ENCODE measurements at regions not wholly inside any gene's neighbourhood (a gene's known extent, or its start where the extent isn't known, plus 50 kb on each side); places are given as distances from the start of the nearest gene placed in this dataset.

GRCh38 chr3:44011680-44012079 lies 230.0 kb upstream of the TOPAZ1 start:
- no peak for TF ChIP-seq CTCF (conservative IDR thresholded peaks at IDR 0.05 in 1 of 2, IDR thresholded peaks at IDR 0.05 in 1 of 2; ENCODE audit: low read depth in 1 of 2, low read length in 2 of 2)
- no peak for TF ChIP-seq EZH2 (IDR thresholded peaks at IDR 0.05; ENCODE audit: low read length, missing control alignments)

All from fibroblast of lung (primary cell).